Ectodermal cell (in vitro differentiated cells): ENCODE measurements at regions not wholly inside any gene's neighbourhood (a gene's known extent, or its start where the extent isn't known, plus 50 kb on each side); places are given as distances from the start of the nearest gene placed in this dataset.
"Not testable (repeated sequence)": the region's sequence is repeated elsewhere in the genome, so short reads cannot be mapped to it uniquely, and the experiment has no call there.

Source experiments
- H3K27ac ChIP-seq: 2 replicates; pipeline ENCODE4 v1.7.0; 2013; ENCODE audit warnings: mild to moderate bottlenecking, low read depth, low read length; ENCODE audit not compliant: insufficient read depth, poor library complexity, severe bottlenecking
- H3K27me3 ChIP-seq: 2 replicates; pipeline ENCODE4 v1.7.0; 2013; ENCODE audit warnings: mild to moderate bottlenecking, low read length; ENCODE audit not compliant: insufficient read depth, control insufficient read depth, poor library complexity, severe bottlenecking
- H3K36me3 ChIP-seq: one replicate; pipeline ENCODE4 v1.7.0; 2013; ENCODE audit warnings: low read length; ENCODE audit not compliant: control insufficient read depth, insufficient read depth
- H3K4me1 ChIP-seq: one replicate; pipeline ENCODE4 v1.7.0; 2013; ENCODE audit warnings: low read length; ENCODE audit not compliant: control insufficient read depth, insufficient read depth
- H3K4me3 ChIP-seq: 2 replicates; pipeline ENCODE4 v1.7.0; 2013; ENCODE audit warnings: low read depth, low read length, control low read depth; ENCODE audit not compliant: insufficient read depth
- H3K9me3 ChIP-seq: 2 replicates; pipeline ENCODE4 v1.7.0; 2013; ENCODE audit warnings: mild to moderate bottlenecking, low read length, moderate library complexity; ENCODE audit not compliant: control insufficient read depth
- WGBS, 2 experiments: methylation state at CpG; one replicate each; pipeline ENCODE4 v1.1.7; 2013; ENCODE audit warnings: missing lambda C conversion rate in 2 of 2; 5-methylcytosine and 5-hydroxymethylcytosine counted together

DNA sequence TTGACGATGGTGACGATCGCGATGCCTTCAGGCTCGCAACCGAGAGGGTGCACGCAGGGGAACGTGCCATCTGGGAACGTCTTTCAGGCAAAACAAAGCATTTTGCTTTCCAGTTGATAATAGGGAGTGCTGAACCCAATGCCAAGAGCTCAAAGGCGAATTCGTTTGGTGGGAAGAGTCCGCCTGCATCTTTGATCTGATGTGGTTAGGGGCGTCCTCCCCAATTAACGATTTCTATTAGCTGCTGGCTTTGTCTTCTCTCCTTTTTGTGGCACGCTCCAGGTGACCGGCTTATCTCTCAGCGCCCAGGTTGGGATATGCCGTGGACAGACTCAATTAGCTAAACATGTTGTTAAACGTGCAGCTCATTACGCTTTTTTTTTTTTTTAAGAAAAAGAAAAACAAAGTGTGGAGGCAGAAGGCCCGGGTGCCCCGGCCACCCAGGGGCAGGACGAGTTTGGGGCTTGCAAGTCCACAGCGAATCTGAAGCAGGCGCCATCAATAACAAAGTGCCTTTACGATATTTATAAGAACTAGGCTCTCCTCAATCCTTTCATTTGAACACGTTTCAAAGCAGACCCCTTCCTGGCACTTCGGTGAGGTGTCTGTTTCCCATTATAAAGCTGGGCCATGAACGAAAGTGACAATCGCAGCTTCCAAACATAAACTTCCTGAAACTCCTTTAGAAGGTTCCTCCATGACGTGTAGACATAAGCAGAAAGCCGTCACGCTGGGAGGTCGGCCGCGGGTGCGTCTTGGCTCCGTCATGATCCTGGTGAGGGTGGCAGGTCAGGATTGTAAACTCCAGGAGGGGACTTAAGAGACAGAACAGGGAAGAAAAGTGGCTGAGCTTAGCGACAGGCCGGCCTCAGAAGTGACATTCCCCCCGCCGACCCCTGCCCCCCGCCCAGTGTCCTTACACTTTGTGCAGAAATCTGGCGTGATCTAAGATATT lies 155.3 kb downstream of the LAT start:
- H3K27me3 ChIP-seq, H3K27ac ChIP-seq, H3K36me3 ChIP-seq, H3K4me3 ChIP-seq, H3K9me3 ChIP-seq, H3K4me1 ChIP-seq: not testable (repeated sequence)
- WGBS, 2 experiments = 85 to 89% methylated on average over 43 to 44 of the region's 44 CpGs

DNA sequence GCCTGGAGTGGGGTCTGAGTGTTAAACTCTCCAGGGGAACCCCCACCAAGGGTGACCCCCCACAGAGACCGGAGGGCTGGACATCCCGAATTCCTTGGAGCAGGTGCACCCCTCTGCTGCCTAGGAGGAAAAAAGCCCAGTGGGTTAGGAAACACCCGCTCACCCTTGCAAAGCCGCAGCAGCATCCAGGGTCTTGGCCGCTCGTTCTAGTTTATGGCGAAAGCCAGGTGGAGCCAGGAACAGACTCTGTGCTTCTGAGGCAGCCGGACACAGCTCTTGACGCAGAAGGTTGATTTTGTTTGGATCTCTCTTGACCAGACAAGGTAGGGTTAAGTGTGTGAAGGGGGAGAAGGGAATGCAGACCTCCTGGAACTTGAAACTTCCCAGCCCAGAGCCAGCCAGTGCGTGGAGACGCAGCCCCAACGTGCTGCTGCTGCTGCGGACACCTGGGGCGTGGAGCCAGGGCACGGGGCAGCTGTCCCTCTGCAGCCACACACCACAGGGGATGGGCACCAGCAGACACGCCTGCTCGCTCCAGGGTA lies 154.5 kb downstream of the LAT start:
- no peak overlapping the region for H3K4me3 ChIP-seq
- no peaks in the 10 kb centered on the region for H3K36me3 ChIP-seq
- no peaks in the 10 kb centered on the region for H3K27me3 ChIP-seq
- 67 to 68% methylated on average over 17 of the region's 17 CpGs for WGBS, 2 experiments
- H3K27ac ChIP-seq = no peak overlapping the region
- H3K4me1 ChIP-seq = no peaks in the 10 kb centered on the region
- H3K9me3 ChIP-seq = no peaks in the 10 kb centered on the region

DNA sequence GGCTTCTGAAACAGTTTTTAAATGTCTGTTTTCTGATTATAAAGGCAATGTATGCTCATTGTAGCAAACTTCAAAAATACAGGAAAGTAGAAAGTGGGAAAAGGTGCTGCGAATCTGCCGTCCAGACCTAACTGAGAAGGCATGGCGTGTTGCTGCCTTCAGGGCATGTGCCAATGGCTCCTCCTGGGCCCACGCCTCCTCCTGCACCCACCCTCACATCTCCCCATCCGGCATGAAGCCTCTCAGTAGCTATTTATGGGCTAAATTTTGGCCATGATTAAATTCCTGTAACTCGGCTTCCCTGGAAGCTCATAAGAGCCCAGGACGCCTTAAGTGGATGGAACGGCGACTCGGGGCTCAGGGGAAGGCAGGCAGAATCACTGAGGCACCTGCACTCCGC lies 153.8 kb downstream of the LAT start:
- not testable (repeated sequence) for H3K9me3 ChIP-seq, H3K4me3 ChIP-seq, H3K36me3 ChIP-seq, H3K27ac ChIP-seq, H3K4me1 ChIP-seq, H3K27me3 ChIP-seq
- 93 to 96% methylated on average over 11 of the region's 11 CpGs for WGBS, 2 experiments

DNA sequence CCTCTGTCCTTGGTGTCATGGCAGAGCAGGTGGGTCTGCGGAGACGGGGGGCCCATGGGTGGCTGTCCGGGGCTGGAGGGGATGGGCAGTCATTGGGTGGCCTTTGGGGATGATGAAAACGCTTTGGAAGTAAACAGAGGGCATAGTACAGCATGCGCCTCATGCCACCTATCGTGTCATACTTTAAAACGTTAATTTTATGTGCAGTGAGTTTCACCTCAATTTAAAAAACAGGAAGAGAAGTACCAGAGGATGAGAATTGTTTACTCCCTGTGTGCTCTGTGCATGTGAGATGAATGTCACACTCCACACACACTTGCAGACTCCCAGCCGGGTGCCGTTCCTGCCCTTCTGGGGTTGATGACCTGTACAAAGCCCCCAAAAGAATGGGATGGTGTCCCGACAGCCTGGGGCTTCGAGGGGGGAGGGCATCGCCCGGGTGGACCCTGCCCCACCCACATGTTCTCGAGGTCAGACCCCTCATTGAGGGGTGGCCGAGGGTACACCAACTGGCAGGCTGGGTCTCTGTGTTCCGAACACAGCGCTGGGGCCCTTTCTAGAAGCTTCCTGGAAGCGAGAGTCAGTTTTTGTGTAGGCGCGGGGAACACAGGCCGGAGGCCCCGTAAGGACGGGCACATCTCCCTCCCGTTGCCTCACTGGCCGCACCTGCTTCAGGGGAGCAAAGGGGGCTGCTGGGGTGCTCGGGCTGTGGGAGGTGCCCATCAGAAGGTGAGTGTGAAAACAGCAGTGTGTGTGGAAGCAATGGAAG lies 153.2 kb downstream of the LAT start:
- not testable (repeated sequence) for H3K27me3 ChIP-seq
- WGBS, 2 experiments = 93 to 94% methylated on average over 26 of the region's 26 CpGs

DNA sequence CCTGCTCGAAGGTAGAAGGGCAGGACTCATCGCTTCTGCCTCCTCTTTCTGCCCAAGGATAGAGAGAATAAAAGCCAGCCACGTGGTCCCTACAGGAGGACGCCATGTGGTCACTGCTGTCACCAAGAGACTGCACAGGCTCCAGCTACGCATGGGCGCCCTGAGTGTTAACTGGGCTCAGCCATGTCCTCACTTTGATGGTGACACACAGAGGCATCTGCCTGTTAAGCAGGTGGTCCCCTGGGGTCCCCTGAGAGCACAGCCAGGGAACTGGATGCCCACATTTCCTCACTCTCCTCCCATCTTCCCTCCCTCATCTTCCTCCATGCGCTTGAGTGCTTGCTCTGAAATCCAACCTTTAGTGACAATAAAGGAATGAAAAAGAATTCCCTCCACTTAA lies 152.6 kb downstream of the LAT start:
- WGBS, 2 experiments = 87% methylated on average over 6 to 7 of the region's 7 CpGs
- not testable (repeated sequence) for H3K36me3 ChIP-seq, H3K27ac ChIP-seq, H3K9me3 ChIP-seq, H3K4me1 ChIP-seq, H3K4me3 ChIP-seq, H3K27me3 ChIP-seq

More for the DNA sequence above, 153.2 kb downstream of the LAT start:
- H3K9me3 ChIP-seq, H3K4me1 ChIP-seq, H3K27ac ChIP-seq, H3K36me3 ChIP-seq, H3K4me3 ChIP-seq: not testable (repeated sequence)

DNA sequence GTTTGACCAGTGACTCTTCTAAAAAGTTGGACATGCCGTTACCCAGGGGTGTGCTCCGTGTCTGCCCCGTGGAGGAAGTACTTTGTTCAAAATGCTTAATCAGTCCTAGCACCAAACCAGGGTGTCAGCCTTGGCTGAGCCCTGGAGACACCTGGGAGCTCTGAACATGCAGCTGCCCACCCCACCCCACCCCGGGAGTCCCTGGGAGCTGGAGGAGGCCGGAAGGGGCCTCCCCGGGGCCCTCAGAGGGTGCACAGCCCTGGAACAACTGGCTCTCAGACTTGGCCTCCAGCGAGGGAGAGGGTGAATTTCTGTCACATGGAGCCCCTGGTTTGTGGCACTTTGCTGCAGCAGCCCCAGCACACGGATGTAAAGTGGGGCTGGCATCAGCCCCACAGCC lies 152.1 kb downstream of the LAT start:
- not testable (repeated sequence) for H3K36me3 ChIP-seq, H3K9me3 ChIP-seq, H3K4me1 ChIP-seq, H3K27me3 ChIP-seq, H3K27ac ChIP-seq, H3K4me3 ChIP-seq
- 92 to 93% methylated on average over 8 of the region's 8 CpGs for WGBS, 2 experiments

DNA sequence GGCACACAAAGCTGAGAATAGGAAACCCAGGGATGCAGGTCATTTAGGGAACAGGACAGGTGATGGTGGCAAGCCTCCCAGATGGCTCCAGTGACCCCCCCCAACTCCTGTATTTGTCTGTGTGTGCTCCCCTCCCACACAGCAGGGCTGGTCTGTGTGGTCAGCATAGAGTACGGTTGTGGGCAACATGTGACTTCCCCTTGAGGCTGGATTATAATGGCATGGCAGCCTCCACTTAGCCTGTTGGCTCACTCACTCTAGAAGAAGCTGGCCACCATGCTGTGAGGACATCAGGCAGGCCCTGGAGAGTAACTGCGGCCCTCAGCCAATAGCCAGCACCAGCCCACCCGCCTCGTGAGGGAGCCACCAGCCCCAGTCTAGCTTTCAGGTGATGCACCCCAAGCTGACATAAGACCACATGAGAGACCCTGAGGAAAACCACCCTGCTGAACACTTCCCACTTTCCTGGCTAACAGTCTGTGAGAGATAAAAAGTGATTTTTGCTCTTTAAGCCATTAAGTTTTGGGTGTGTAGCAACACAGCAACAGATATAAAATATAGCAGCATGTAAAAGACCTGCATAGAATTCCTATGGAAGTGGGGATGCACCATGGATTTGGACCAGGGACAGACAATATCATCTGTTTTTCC lies 151.3 kb downstream of the LAT start:
- H3K27ac ChIP-seq, H3K9me3 ChIP-seq, H3K4me1 ChIP-seq, H3K36me3 ChIP-seq, H3K4me3 ChIP-seq, H3K27me3 ChIP-seq: not testable (repeated sequence)
- WGBS, 2 experiments = 92 to 96% methylated on average over 4 of the region's 4 CpGs

DNA sequence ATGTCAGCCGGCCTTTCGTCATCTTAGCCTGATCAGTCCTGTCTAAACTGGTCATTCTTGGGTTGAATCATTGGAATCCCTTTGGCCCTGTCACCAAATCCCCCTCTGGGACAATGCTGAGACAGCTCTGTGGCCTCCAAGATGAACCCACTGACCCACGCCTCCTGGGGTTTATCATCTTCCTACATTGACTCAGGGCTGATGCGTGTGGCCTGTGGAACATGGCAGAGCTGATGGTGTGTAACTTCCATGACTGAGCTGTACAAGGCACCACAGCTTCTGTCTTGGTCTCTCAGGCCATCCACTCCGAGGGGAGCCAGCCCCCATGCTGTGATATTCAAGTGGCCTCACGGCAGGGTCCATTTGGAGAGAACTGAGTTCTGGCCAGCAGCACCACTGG lies 150.2 kb downstream of the LAT start:
- not testable (repeated sequence) for H3K9me3 ChIP-seq, H3K27me3 ChIP-seq, H3K4me3 ChIP-seq, H3K4me1 ChIP-seq, H3K27ac ChIP-seq, H3K36me3 ChIP-seq
- 92 to 93% methylated on average over 6 of the region's 6 CpGs for WGBS, 2 experiments

DNA sequence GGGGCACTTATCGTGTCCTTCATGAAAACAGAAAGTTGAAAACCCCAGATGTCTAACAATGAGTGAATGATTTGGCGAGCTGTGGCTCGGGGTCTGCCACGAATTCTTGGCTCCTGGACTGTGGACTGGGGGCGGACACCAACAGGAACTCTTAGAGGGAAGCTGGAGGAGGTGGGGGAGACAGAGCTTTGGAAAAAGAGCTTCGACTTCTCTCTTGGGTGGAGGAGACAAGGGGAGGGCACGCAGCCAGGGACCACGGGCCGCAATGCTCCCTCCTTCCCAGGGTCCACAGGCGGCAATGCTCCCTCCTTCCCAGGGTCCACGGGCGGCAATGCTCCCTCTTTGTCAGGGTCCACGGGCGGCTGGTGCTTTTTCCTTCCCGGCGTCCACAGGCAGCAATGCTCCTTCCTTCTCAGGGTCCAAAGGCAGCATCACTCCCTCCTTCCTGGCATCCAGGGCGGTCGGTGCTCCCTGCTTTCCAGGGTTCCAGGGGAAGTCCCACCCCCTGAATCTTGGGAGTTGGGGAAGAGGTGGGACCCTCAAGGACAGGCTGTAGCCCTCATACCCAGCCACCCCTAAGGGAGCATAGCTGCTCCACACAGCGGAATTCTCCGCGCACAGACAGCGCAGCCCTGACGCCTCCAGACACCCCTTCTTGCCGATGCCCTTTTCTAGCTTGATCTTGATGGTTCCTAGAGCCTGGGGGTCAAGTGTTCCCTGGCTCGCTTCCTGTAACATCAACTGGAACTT lies 149.0 kb downstream of the LAT start:
- not testable (repeated sequence) for H3K27ac ChIP-seq, H3K27me3 ChIP-seq, H3K36me3 ChIP-seq, H3K9me3 ChIP-seq, H3K4me1 ChIP-seq, H3K4me3 ChIP-seq
- 91 to 94% methylated on average over 25 of the region's 25 CpGs for WGBS, 2 experiments
